HEK293T (cell line): ENCODE measurements at regions not wholly inside any gene's neighbourhood (a gene's known extent, or its start where the extent isn't known, plus 50 kb on each side); places are given as distances from the start of the nearest gene placed in this dataset.

Experiments
- BHLHE40 ChIP-seq: fragments of 450-650 bp; IDR thresholded peaks from 2 replicates; pipeline ENCODE4 v1.6.1; 2016; ENCODE audit warnings: mild to moderate bottlenecking, moderate library complexity, borderline replicate concordance
- CTBP1 ChIP-seq: fragments of 450-650 bp; IDR thresholded peaks from 2 replicates; pipeline ENCODE4 v1.6.1; 2016; ENCODE audit warnings: borderline replicate concordance
- ELF4 ChIP-seq: fragments of 450-650 bp; IDR thresholded peaks from 2 replicates; pipeline ENCODE4 v1.6.1; 2017; ENCODE audit warnings: antibody characterized with exemption
- FOXA1 ChIP-seq: fragments of 450-650 bp; IDR thresholded peaks from 2 replicates; pipeline ENCODE4 v1.6.1; 2016; ENCODE audit warnings: mild to moderate bottlenecking
- FOXK2 ChIP-seq: fragments of 450-650 bp; IDR thresholded peaks from 2 replicates; pipeline ENCODE4 v1.6.1; 2016; ENCODE audit warnings: mild to moderate bottlenecking
- NFRKB ChIP-seq: fragments of 450-650 bp; IDR thresholded peaks from 2 replicates; pipeline ENCODE4 v1.6.1; 2016; ENCODE audit warnings: mild to moderate bottlenecking, moderate library complexity
- PKNOX1 ChIP-seq: fragments of 450-650 bp; IDR thresholded peaks from 2 replicates; pipeline ENCODE4 v1.6.1; 2016
- SP1 ChIP-seq: fragments of 450-650 bp; IDR thresholded peaks from 2 replicates; pipeline ENCODE4 v1.6.1; 2017
- SUZ12 ChIP-seq: fragments of 450-650 bp; IDR thresholded peaks from 2 replicates; pipeline ENCODE4 v1.6.1; 2016; ENCODE audit warnings: mild to moderate bottlenecking
- ZNF384 ChIP-seq: fragments of 450-650 bp; IDR thresholded peaks from 2 replicates; pipeline ENCODE4 v1.6.1; 2016

- TF ChIP-seq NFRKB (no peak), ELF4 (no peak), BHLHE40 (no peak), FOXK2 (no peak), FOXA1 (no peak), ZNF384 (no peak), SUZ12 (no peak), CTBP1 (no peak), SP1 (no peak), PKNOX1 (no peak)
Observed at GRCh38 chr1:55726994-55727393, 511.8 kb upstream of the USP24 start.
